OCI-LY3 (cell line): ENCODE measurements at regions not wholly inside any gene's neighbourhood (a gene's known extent, or its start where the extent isn't known, plus 50 kb on each side); places are given as distances from the start of the nearest gene placed in this dataset.

Source experiments
- H2AFZ ChIP-seq: fragments of 200-600, 300-600 bp; shearing (Covaris generic); 2 replicates; pipeline ENCODE4 v1.6.0; 2014; ENCODE audit warnings: antibody characterized with exemption, low read depth, low read length
- H3K27ac ChIP-seq: fragments of 200-600, 300-600 bp; sonication (generic); 2 replicates; pipeline ENCODE4 v1.5.1; 2014; ENCODE audit warnings: mild to moderate bottlenecking, low read length, moderate library complexity, mixed read lengths
- H3K27me3 ChIP-seq: fragments of 200-600, 300-600 bp; sonication (generic); 2 replicates; pipeline ENCODE4 v1.6.1; 2014; ENCODE audit warnings: low read depth, low read length, mixed read lengths
- H3K36me3 ChIP-seq: fragments of 200-600, 300-600 bp; sonication (generic); replicated peaks from 2 replicates; pipeline ENCODE3; 2014; ENCODE audit warnings: low read depth, low read length, mixed read lengths
- H3K4me1 ChIP-seq: fragments of 300-600, 200-600 bp; sonication (generic); 2 replicates; pipeline ENCODE4 v1.6.1; 2014; ENCODE audit warnings: low read length, mixed read lengths
- H3K4me2 ChIP-seq: fragments of 200-600, 300-600 bp; sonication (generic); 2 replicates; pipeline ENCODE4 v1.6.1; 2014; ENCODE audit warnings: low read length, mixed read lengths
- H3K4me3 ChIP-seq: fragments of 300-600, 200-600 bp; sonication (generic); 2 replicates; pipeline ENCODE4 v1.5.1; 2014; ENCODE audit warnings: antibody characterized with exemption, mild to moderate bottlenecking, low read length, moderate library complexity
- H3K79me2 ChIP-seq: fragments of 300-600, 200-600 bp; shearing (Covaris generic); 2 replicates; pipeline ENCODE4 v1.6.1; 2014; ENCODE audit warnings: mild to moderate bottlenecking, low read length, mixed read lengths
- H3K9ac ChIP-seq: fragments of 300-600, 200-600 bp; shearing (Covaris generic); 2 replicates; pipeline ENCODE4 v1.6.0; 2014; ENCODE audit warnings: mild to moderate bottlenecking, low read length, moderate library complexity
- H3K9me3 ChIP-seq: fragments of 200-600, 300-600 bp; shearing (Covaris generic); 2 replicates; pipeline ENCODE4 v1.6.1; 2014; ENCODE audit warnings: low read length, mixed read lengths; ENCODE audit not compliant: insufficient read depth
- H4K20me1 ChIP-seq: fragments of 200-600, 300-600 bp; sonication (generic); 2 replicates; pipeline ENCODE4 v1.6.1; 2016; ENCODE audit warnings: low read length, mixed read lengths; ENCODE audit not compliant: insufficient read depth
- EZH2phosphoT487 ChIP-seq: fragments of 200-600 bp; shearing (Covaris generic); IDR thresholded peaks from 2 replicates; pipeline ENCODE4 v1.6.1; 2018; ENCODE audit warnings: antibody characterized with exemption, mixed run types, low read depth
- TF ChIP-seq, protein P1 (sequence below): fragments of 200-600, 300-600 bp; sonication (generic); IDR thresholded peaks from 2 replicates; pipeline ENCODE4 v1.5.1; 2014; ENCODE audit warnings: antibody characterized with exemption, low read length, low read depth

DNA sequence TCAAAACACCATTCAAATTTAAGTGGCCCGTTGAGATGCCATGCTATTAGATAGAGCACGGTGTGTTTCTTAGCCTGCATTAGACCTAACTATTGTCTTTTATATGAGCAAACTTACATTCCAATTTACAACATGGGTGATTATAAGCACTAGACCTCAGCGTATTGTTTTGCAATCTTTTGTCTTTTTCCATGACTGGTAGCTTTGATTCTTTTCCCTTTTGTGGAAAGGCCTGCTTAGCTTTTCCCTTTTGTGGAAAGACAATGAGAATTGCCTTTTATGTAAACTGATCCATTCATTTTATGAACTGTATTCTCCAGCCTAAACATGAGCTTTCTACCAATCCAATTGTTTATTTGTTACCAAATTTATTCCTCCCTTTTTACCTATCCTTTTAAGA, 823.1 kb downstream of the CCSER2 start:
- Histone ChIP-seq H4K20me1 (no peaks in the 10 kb centered on the region), H3K4me2 (no peak overlapping the region), H3K9me3 (no peaks in the 10 kb centered on the region), H3K36me3 (no peaks in the 10 kb centered on the region), H3K27ac (no peak overlapping the region), H3K27me3 (no peaks in the 10 kb centered on the region), H3K4me3 (no peak overlapping the region), H3K9ac (no peak overlapping the region), H3K4me1 (no peaks in the 10 kb centered on the region), H3K79me2 (no peaks in the 10 kb centered on the region), H2AFZ (no peak overlapping the region)
- TF ChIP-seq, protein P1, sequence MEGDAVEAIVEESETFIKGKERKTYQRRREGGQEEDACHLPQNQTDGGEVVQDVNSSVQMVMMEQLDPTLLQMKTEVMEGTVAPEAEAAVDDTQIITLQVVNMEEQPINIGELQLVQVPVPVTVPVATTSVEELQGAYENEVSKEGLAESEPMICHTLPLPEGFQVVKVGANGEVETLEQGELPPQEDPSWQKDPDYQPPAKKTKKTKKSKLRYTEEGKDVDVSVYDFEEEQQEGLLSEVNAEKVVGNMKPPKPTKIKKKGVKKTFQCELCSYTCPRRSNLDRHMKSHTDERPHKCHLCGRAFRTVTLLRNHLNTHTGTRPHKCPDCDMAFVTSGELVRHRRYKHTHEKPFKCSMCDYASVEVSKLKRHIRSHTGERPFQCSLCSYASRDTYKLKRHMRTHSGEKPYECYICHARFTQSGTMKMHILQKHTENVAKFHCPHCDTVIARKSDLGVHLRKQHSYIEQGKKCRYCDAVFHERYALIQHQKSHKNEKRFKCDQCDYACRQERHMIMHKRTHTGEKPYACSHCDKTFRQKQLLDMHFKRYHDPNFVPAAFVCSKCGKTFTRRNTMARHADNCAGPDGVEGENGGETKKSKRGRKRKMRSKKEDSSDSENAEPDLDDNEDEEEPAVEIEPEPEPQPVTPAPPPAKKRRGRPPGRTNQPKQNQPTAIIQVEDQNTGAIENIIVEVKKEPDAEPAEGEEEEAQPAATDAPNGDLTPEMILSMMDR: no peak
- no peak for TF ChIP-seq EZH2phosphoT487

GRCh38 chr10:85152496-85152895, 824.1 kb downstream of the CCSER2 start:
- Histone ChIP-seq H3K9me3 (no peaks in the 10 kb centered on the region), H4K20me1 (no peaks in the 10 kb centered on the region), H3K36me3 (no peaks in the 10 kb centered on the region), H3K4me1 (no peaks in the 10 kb centered on the region), H3K9ac (no peak overlapping the region), H3K4me3 (no peak overlapping the region), H3K79me2 (no peaks in the 10 kb centered on the region), H3K4me2 (no peak overlapping the region), H3K27me3 (no peaks in the 10 kb centered on the region), H3K27ac (no peak overlapping the region), H2AFZ (no peak overlapping the region)
- TF ChIP-seq, protein P1: no peak
- no peak for TF ChIP-seq EZH2phosphoT487

GRCh38 chr10:85152911-85153310, 824.5 kb downstream of the CCSER2 start:
- TF ChIP-seq, protein P1: no peak
- TF ChIP-seq EZH2phosphoT487: no peak
- H3K9me3 ChIP-seq: no peaks in the 10 kb centered on the region
- no peak overlapping the region for H3K4me2 ChIP-seq
- H3K9ac ChIP-seq: no peak overlapping the region
- H3K4me3 ChIP-seq: no peak overlapping the region
- H4K20me1 ChIP-seq: no peaks in the 10 kb centered on the region
- H3K36me3 ChIP-seq: no peaks in the 10 kb centered on the region
- no peak overlapping the region for H3K27ac ChIP-seq
- no peaks in the 10 kb centered on the region for H3K4me1 ChIP-seq
- H3K79me2 ChIP-seq: no peaks in the 10 kb centered on the region
- no peak overlapping the region for H2AFZ ChIP-seq
- H3K27me3 ChIP-seq: no peaks in the 10 kb centered on the region

DNA sequence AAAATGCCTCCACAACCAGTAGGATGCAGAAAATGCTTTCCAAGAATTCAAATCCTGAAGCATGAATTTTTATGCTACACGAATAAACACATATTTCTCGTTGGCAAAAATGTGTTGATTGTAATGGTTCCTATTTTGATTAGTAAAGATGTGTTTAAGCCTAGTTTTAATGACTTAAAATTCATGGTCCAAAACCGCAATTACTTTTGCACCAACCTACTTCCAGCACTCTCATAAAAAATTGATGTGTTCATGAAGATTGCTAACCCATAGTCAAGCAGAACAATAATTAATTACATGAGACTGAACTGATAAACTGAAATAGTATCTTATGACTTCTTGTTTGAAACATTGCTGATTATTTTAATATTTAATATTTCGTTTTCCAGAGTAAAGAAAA, 828.8 kb downstream of the CCSER2 start:
- Histone ChIP-seq H3K27ac (no peak overlapping the region), H3K4me3 (no peak overlapping the region), H3K4me2 (no peak overlapping the region), H3K36me3 (no peaks in the 10 kb centered on the region), H3K27me3 (no peaks in the 10 kb centered on the region), H3K9me3 (no peaks in the 10 kb centered on the region), H2AFZ (no peak overlapping the region), H4K20me1 (no peaks in the 10 kb centered on the region), H3K4me1 (no peaks in the 10 kb centered on the region), H3K79me2 (no peaks in the 10 kb centered on the region), H3K9ac (no peak overlapping the region)
- no peak for TF ChIP-seq EZH2phosphoT487
- TF ChIP-seq, protein P1: no peak
